MM.1S (cell line): ENCODE measurements at regions not wholly inside any gene's neighbourhood (a gene's known extent, or its start where the extent isn't known, plus 50 kb on each side); places are given as distances from the start of the nearest gene placed in this dataset.

Experiments used
- DNase-seq: peaks from one replicate; pipeline ENCODE4 v3.0.0-alpha.2; 2015
- H2AFZ ChIP-seq: fragments of 300-600 bp; sonication (generic); 2 replicates; pipeline ENCODE4 v1.6.0; 2016; ENCODE audit warnings: antibody characterized with exemption, low read length
- H3F3A ChIP-seq: fragments of 300-600 bp; sonication (generic); 2 replicates; pipeline ENCODE4 v1.6.1; 2016; ENCODE audit warnings: mild to moderate bottlenecking, antibody characterized with exemption, low read length, moderate library complexity, mixed read lengths; ENCODE audit not compliant: insufficient read depth
- H3K27ac ChIP-seq: fragments of 300-600 bp; sonication (generic); 2 replicates; pipeline ENCODE4 v1.5.1; 2016; ENCODE audit warnings: mild to moderate bottlenecking, low read length
- H3K27me3 ChIP-seq: fragments of 300-600 bp; sonication (generic); replicated peaks from 2 replicates; pipeline ENCODE4 v1.6.0; 2016; ENCODE audit warnings: low read length; ENCODE audit not compliant: insufficient read depth
- H3K36me3 ChIP-seq: fragments of 300-600 bp; sonication (generic); replicated peaks from 2 replicates; pipeline ENCODE4 v1.6.1; 2016; ENCODE audit warnings: mild to moderate bottlenecking, low read length, mixed read lengths; ENCODE audit not compliant: insufficient read depth
- H3K4me1 ChIP-seq: fragments of 300-600 bp; sonication (generic); 2 replicates; pipeline ENCODE4 v1.6.1; 2016; ENCODE audit warnings: low read length, mixed read lengths
- H3K4me2 ChIP-seq: fragments of 300-600 bp; sonication (generic); 2 replicates; pipeline ENCODE4 v1.6.0; 2016; ENCODE audit warnings: low read depth, low read length
- H3K4me3 ChIP-seq: fragments of 300-600 bp; sonication (generic); 2 replicates; pipeline ENCODE4 v1.5.1; 2016; ENCODE audit warnings: low read length, mixed read lengths
- H3K79me2 ChIP-seq: fragments of 300-600 bp; sonication (generic); 2 replicates; pipeline ENCODE4 v1.6.1; 2016; ENCODE audit warnings: mixed run types, low read length, mixed read lengths
- H3K9ac ChIP-seq: fragments of 300-600 bp; sonication (generic); 2 replicates; pipeline ENCODE4 v1.6.1; 2016; ENCODE audit warnings: low read length, mixed read lengths
- H3K9me2 ChIP-seq: fragments of 300-600 bp; sonication (generic); replicated peaks from 2 replicates; pipeline ENCODE4 v1.6.1; 2016; ENCODE audit warnings: mild to moderate bottlenecking, low read length, mixed read lengths; ENCODE audit not compliant: insufficient read depth
- H3K9me3 ChIP-seq: fragments of 300-600 bp; sonication (generic); replicated peaks from 2 replicates; pipeline ENCODE4 v1.6.1; 2016; ENCODE audit warnings: mild to moderate bottlenecking, low read length, mixed read lengths; ENCODE audit not compliant: insufficient read depth
- H4K20me1 ChIP-seq: fragments of 300-600 bp; sonication (generic); 2 replicates; pipeline ENCODE4 v1.6.1; 2016; ENCODE audit warnings: mild to moderate bottlenecking, low read length, moderate library complexity, mixed read lengths; ENCODE audit not compliant: insufficient read depth
- EZH2 ChIP-seq: fragments of 300-600 bp; sonication (generic); optimal IDR thresholded peaks from 2 replicates; pipeline ENCODE3; 2017; ENCODE audit warnings: low read depth, mild to moderate bottlenecking, antibody characterized with exemption, low read length, mixed read lengths
- EZH2phosphoT487 ChIP-seq: fragments of 300-600 bp; sonication (generic); IDR thresholded peaks from 2 replicates; pipeline ENCODE4 v1.6.1; 2018; ENCODE audit warnings: antibody characterized with exemption, low read length
- TF ChIP-seq, protein P1 (sequence below): fragments of 300-600 bp; sonication (generic); IDR thresholded peaks from 2 replicates; pipeline ENCODE4 v1.5.1; 2016; ENCODE audit warnings: antibody characterized with exemption, low read length, mixed read lengths

DNA sequence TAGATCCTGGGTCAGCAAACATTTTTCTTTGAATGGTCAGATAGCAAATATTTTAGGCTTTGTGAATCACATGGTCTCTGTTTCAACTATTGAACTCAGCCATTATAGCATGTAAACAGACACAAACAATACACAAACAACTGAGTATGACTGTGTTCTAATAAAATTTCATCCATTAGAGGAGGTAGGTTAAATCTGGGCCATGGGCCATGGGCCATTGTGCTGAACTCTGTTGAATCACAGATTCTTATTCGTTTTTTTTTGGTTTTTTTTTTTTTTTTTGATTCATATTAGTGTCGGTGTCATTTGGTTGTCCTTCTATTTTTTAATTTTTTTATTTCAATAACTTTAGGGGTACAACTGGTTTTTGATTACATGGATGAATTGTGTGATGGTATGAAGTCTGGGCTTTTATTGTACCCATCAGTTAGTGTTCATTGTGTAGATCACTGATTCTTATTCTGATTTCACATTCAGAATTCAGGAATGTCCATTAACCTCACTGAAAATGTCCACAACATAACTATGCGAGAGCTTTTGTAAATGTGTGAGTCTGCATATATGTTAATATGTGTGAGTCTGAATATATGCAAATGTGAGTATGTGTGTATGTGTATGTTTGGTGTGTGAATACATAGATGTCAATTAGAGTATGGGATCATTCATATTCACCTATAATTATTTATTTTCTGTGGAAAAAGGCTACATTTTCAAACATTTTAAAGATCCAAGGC, 443.7 kb upstream of the GRM3 start:
- Histone ChIP-seq H3K4me2 (no peak overlapping the region), H3K4me3 (no peak overlapping the region), H3K27me3 (no peaks in the 10 kb centered on the region), H4K20me1 (no peaks in the 10 kb centered on the region), H3K9ac (no peak overlapping the region), H3K4me1 (no peaks in the 10 kb centered on the region), H3K36me3 (no peaks in the 10 kb centered on the region), H3K9me2 (no peaks in the 10 kb centered on the region), H3K27ac (no peak overlapping the region), H3F3A (no peaks in the 10 kb centered on the region), H2AFZ (no peak overlapping the region), H3K79me2 (no peaks in the 10 kb centered on the region), H3K9me3 (no peaks in the 10 kb centered on the region)
- TF ChIP-seq EZH2 (no peak), EZH2phosphoT487 (no peak)
- TF ChIP-seq, protein P1, sequence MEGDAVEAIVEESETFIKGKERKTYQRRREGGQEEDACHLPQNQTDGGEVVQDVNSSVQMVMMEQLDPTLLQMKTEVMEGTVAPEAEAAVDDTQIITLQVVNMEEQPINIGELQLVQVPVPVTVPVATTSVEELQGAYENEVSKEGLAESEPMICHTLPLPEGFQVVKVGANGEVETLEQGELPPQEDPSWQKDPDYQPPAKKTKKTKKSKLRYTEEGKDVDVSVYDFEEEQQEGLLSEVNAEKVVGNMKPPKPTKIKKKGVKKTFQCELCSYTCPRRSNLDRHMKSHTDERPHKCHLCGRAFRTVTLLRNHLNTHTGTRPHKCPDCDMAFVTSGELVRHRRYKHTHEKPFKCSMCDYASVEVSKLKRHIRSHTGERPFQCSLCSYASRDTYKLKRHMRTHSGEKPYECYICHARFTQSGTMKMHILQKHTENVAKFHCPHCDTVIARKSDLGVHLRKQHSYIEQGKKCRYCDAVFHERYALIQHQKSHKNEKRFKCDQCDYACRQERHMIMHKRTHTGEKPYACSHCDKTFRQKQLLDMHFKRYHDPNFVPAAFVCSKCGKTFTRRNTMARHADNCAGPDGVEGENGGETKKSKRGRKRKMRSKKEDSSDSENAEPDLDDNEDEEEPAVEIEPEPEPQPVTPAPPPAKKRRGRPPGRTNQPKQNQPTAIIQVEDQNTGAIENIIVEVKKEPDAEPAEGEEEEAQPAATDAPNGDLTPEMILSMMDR = no peak
- no peak for DNase-seq

DNA sequence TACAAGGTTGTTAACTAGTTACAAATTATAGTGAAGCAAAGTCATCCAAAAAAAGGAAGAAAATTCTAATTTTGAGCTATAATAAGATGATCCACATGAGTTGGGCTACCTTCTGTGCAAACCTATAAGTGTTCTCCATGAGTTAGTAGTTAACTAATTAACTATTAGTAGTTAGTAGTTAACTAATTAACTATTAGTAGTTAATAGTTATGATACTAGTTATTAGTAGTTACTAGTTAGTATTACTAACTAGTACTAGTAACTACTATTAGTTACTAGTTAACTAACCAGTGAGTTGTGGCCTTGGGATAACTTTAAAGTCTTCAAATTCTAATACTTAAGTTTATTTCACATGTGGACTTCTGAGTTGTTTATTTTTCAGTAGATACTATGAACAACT, 453.4 kb upstream of the GRM3 start:
- Histone ChIP-seq H3K4me1 (no peaks in the 10 kb centered on the region), H3K79me2 (no peaks in the 10 kb centered on the region), H3K9ac (no peak overlapping the region), H2AFZ (no peak overlapping the region), H3K4me3 (no peak overlapping the region), H3K27ac (no peak overlapping the region), H3K27me3 (no peaks in the 10 kb centered on the region), H3K36me3 (no peaks in the 10 kb centered on the region), H3K9me2 (no peaks in the 10 kb centered on the region), H3K4me2 (no peak overlapping the region), H4K20me1 (no peaks in the 10 kb centered on the region), H3F3A (no peaks in the 10 kb centered on the region), H3K9me3 (no peaks in the 10 kb centered on the region)
- DNase-seq = no peak
- TF ChIP-seq, protein P1 = no peak
- TF ChIP-seq EZH2 = no peak

DNA sequence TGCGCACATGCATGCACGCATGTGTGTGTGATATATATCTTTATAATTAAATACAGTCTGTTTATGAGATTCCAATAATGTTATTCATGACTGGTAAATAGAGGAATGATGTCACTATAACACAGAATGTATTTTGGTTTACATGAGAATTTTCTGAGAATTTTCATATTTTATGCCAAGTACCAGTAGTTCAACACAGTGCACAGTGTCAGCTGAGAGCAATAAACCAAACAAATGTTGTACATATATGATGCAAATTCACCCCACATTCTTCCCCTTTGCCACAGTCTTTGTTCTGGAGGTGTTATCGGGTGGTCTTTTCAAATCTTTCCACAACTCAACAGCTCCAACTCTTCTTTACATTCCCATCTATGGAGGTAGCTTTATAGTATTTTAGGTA, 462.2 kb upstream of the GRM3 start:
- no peaks in the 10 kb centered on the region for H3K36me3 ChIP-seq
- H3K9me3 ChIP-seq = no peaks in the 10 kb centered on the region
- no peaks in the 10 kb centered on the region for H4K20me1 ChIP-seq
- H3K27ac ChIP-seq = no peak overlapping the region
- H3K4me2 ChIP-seq = no peak overlapping the region
- DNase-seq = no peak
- no peak overlapping the region for H2AFZ ChIP-seq
- no peaks in the 10 kb centered on the region for H3K27me3 ChIP-seq
- H3K4me1 ChIP-seq = no peaks in the 10 kb centered on the region
- no peaks in the 10 kb centered on the region for H3K9me2 ChIP-seq
- H3K9ac ChIP-seq = no peak overlapping the region
- H3K79me2 ChIP-seq = no peaks in the 10 kb centered on the region
- no peaks in the 10 kb centered on the region for H3F3A ChIP-seq
- no peak overlapping the region for H3K4me3 ChIP-seq
- TF ChIP-seq EZH2phosphoT487 (no peak), EZH2 (no peak)
- TF ChIP-seq, protein P1 = no peak
